Activated naive CD4-positive, alpha-beta T cell treated with anti-CD3 and anti-CD28 coated beads, Interleukin-2, amount 50 U/mL, for 16 hours (primary cell): ENCODE measurements at regions not wholly inside any gene's neighbourhood (a gene's known extent, or its start where the extent isn't known, plus 50 kb on each side); places are given as distances from the start of the nearest gene placed in this dataset.
"Not testable (repeated sequence)": the region's sequence is repeated elsewhere in the genome, so short reads cannot be mapped to it uniquely, and the experiment has no call there.

Experiments
- DNase-seq: peaks from one replicate; pipeline ENCODE4 v3.0.0-alpha.2; 2020

DNA sequence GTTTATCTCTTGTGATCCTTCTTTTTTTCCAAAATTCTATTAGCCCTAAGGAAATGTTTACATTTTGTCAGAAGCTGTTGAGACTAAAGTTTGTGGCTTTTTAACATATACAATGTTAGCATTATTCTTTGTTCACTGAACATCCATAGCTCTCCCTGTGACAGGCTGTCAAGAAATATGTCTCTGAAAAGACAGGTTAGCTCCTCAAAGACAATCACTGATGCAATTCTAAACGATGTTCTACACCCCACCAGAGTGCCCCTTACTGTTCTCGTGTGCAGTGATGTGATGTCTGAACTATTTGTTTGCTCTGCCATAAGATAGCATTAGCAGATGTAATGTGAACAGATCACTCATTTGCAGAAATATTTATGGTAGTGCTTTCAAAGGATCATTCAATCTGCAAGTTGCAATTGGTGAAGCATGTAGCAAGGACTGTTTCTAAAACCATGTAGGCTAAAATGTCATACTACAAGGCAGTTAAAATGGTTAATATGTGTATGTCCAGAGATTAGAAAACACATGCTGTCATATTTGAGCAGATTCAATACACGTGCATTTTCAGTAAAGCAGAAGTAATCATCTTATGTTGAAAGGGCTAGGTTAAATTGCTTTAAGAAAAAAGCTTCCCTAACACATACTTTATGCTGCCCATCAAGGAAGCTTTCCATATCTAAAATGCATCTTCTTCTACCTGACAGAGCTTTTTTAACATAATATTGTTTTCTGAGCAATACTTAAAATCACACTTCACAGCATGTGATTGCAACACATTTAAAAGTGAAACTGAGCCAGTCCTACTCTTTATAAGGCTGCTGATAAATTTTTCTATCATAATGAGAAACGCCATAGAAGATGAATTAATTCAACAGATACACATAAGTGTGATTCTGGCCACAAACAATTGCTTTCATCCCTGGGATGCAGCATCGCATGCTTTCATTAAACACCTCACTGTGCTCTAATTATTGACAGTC lies 285.7 kb upstream of the UBE2E3 start:
- DNase-seq: no peak

DNA sequence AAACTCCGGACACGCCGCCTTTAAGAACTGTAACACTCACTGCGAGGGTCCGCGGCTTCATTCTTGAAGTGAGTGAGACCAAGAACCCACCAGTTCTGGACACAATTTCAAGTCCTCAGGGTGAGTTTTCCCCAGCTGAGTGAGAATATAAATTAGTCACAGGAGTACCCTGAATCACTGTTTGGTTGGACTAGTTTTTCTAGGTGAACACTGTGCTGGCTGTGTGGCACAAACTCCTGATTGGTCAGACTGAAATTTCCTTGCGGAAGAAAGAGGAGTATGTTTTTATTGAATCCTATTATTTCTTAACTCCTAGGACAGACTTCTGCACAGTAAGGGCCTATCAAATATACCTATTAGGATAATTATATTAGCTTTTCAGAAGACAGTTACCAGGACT lies 288.1 kb upstream of the UBE2E3 start:
- DNase-seq: no peak

DNA sequence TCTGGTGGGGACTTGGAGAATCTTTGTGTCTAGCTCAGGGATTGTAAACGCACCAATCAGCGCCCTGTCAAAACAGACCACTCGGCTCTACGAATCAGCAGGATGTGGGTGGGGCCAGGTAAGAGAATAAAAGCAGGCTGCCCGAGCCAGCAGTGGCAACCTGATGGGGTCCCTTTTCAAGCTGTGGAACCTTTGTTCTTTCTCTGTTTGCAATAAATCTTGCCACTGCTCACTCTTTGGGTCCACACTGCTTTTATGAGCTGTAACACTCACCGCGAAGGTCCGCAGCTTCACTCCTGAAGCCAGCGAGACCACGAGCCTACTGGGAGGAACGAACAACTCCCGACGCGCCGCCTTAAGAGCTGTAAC lies 288.6 kb upstream of the UBE2E3 start:
- DNase-seq: not testable (repeated sequence)

DNA sequence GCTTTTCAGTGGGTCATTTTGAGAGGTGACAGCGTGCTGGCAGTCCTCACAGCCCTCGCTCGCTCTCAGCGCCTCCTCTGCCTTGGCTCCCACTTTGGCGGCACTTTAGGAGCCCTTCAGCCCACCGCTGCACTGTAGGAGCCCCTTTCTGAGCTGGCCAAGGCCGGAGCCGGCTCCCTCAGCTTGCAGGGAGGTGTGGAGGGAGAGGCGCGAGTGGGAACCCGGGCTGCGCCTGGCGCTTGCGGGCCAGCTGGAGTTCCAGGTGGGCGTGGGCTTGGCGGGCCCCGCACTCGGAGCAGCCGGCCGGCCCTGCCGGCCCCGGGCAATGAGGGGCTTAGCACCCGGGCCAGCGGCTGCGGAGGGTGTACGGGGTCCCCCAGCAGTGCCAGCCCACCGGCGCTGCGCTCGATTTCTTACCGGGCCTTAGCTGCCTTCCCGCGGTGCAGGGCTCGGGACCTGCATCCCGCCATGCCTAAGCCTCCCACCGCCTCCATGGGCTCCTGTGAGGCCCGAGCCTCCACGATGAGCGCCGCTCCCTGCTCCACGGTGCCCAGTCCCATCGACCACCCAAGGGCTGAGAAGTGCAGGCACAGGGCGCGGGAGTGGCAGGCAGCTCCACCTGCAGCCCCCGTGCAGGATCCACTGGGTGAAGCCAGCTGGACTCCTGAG lies 289.1 kb upstream of the UBE2E3 start:
- not testable (repeated sequence) for DNase-seq

DNA sequence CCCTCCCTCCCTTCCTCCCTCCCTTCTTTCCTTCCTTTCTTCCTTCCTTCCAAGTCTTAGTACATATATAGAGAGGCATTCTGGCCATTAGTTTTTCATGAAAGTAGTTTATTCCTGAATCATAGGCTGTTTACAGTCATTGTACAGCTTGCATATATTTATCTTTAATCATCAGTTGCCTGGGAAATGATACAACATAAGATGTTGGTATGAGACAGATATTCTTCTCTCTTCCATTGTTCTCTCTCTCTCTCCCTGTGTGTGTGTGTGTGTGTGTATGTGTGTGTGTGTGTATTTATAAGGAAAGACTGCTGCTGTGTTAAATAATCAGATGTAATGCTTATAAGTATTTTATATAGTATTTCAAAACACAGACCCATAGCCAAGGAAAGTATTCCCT lies 289.8 kb upstream of the UBE2E3 start:
- no peak for DNase-seq

DNA sequence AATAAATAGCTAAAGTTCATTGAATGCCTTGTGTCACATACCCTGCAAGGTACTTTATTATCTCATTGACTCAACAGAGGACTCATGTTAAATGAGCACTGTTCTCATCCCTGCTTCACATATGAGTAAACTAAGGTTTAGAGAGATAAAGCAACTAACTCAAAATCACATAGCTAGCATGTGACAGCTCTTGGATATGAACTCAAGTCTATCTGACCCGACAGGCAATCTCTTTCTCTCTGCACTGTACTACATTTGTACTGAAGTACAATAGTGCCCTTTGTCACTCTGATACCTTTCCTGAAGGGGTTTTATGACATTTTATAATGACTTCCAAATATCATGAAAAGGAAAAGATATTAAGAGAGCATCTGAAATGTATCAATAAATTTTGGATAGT lies 297.5 kb upstream of the UBE2E3 start:
- DNase-seq: no peak

DNA sequence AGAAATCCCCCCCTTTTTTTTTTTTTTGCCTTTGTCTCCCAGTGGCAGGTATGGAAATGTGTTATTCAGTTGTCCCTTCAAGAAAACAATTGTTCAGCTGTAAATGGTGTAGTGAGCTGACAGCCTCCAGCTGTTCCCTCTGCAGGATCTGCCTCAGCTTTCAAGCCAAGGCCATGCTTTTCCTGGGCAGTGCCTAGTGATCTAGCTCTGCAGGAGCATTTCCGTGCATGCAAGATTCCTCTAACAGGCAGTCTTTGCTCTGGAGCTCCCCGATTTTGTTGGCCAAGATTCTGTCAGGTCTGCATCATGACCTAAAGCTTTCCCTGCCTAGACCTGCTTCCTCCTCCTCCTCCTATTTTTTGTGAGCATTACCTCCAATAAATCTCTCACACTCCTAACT lies 300.7 kb upstream of the UBE2E3 start:
- DNase-seq: no peak

DNA sequence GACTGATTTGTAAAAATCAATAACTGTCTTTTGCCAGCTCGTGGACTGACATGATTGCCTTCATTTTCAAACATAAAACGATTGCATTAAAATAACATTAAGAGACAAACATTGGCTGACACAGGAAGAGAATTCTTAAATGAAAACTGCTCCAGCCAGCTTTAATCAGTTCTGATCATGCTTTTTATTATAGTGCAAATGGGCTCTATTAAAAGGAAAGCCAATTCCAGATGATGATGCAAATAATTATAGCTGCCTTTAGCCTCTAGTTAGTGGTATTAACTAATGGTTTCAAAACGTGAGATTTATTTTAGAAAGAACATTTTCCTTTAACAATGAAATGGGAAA lies 301.8 kb upstream of the UBE2E3 start:
- no peak for DNase-seq

DNA sequence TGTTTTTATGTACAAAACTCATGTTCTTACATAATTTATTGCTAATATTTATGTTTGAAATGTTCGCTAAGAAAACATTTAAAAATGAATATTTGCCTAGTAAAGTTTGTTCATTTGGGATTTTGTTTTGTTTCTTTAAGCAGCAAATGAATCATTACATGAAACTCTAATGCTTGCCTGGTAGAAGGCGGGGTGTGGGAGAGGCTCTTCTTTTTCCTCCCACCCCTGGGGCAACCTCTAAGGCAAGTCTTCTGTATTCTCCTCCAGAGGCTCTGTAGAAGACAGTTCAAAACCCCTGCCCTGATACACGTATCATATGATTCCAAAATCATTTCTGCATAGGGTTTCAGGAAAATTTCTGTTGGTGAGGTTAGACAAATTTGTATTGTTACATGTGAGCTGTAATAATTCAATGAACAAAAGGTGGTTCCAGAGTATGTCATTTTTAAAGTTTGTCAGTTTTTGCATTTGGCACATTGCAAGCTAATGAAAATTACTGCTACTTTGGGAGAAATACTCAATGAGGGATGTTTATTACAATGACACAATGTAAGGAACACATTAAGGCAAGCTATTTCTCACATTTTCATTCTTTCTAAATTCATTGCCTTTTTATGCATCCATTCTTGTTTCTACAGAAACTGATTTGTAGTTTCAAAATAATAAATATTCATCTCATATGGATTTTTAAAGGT lies 302.3 kb upstream of the UBE2E3 start:
- DNase-seq: no peak

DNA sequence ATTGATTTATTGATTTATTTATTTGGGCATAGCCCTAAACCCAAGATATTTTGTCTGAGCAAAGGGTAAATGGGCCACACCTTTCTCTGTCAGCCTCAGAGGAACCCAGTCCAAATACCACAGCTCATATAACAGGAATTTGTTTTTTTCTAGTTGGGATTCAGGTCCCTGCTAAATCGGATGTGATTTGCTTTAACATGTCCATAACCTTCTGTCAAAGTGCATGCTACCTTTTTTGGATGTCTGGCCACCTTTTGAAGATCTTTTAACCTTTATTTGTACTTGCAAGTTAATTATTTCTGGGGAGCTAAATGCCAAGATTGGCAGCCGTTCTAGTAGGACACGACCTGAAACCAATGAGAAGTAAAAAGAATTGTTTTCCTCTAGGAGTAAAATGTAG lies 303.2 kb upstream of the UBE2E3 start:
- DNase-seq: no peak

DNA sequence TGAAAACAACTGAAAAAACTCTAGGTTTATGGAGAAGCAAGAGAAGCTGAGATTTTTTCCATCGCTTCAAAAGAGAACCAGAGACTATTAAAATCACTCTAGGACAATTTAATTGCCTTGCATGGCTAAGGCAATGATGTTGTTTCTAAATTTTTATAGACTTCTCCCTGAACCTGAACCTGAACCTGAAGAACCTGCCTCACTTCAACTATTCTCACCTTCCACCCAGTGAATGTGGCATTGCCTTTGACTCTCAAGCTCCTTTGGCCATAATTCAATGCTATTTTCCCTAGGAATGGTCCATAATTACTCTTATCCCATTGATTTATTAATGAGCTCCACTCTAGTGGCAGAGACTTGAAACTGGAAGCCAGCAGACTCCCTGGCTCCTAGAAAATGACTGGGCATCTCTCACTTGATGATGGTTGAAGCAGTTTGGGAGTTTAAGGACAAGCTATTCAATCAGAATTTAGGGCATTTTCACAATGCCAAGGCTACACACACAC lies 303.8 kb upstream of the UBE2E3 start:
- DNase-seq: no peak

DNA sequence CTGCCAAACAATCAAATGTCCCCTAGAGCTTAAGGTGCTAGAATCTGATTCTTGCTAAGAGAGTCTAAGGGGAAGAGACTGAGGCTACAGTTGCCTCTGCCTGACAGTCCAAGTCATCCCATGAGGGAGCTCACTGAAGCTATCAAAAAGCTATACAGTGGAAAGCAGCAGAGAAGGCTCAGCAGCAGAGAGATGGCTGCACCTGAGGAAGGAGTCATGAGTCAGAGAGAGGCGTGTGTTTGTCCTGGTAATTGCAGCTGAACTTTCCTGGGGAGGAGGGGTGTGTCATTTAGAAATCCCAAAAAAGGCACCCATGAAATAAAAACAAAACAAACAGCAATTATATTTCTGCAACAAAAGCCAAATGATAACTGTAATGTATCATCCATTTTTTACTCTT lies 305.2 kb upstream of the UBE2E3 start:
- DNase-seq: no peak

DNA sequence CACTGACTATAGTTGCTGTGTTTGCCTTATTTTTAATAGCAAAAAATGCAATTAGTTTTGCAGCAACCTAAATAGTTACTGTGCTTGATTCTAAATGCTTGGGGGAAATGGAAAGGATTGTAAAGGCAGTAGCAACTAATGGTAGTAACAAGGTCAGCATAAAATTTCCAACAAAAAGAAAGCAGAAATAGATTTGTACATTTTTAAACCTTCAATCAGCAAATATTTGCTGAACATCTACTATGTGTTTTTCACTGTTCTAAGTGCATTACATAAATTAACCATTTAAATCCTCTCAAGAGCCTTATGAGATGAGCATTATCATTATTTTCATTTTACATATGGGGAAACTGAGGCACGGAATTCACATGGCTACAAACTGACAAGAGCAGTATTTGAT lies 308.0 kb upstream of the UBE2E3 start:
- no peak for DNase-seq

DNA sequence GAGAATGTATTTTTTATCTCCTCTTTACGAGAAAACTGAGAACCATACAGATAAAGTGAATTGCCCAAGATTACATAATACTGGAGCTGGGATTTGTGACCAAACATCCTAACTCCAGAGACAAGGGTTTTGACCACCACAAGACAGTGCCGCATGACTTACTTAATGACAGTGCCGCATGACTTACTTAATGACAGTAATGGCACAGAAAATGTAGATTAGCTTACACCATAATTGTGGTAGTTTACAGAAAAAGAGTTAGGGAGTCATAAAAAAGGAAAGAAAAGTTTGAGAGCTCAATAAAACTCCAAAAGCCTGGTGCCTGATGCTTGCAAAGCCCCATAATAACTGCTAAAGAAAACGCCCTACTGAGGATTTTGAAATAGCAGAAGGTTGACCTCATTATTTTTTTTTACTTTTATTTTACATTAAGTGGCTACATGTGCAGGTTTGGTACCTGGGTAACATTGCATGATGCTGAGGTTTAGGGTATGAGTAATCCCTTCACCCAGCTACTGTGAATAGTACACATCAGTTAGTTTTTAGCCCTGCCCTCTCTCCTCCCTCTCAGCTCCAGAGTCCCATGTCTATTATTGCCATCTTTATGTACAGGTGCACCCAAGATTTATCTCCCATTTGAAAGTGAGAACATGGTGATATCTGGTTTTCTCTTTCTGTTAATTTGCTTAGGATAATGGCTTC lies 310.0 kb upstream of the UBE2E3 start:
- DNase-seq: no peak

DNA sequence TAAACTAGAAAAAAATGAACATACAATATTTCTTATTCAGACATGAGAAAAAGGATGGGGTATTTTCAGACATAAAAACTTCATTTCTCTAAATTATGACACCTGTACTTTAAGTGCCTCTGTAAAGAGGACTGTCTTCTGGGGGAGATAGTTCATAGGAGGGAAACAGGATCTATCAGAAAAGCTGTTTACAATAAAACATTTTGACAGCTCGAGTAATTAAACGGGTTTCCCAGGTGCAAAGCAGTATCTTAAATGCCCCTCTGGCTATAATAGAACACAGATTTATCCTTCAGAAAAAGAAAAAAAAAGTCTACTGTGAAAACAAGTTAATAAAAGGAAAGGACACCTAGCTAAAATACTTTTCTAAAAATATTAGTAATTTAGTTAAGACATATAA lies 311.4 kb upstream of the UBE2E3 start:
- no peak for DNase-seq

DNA sequence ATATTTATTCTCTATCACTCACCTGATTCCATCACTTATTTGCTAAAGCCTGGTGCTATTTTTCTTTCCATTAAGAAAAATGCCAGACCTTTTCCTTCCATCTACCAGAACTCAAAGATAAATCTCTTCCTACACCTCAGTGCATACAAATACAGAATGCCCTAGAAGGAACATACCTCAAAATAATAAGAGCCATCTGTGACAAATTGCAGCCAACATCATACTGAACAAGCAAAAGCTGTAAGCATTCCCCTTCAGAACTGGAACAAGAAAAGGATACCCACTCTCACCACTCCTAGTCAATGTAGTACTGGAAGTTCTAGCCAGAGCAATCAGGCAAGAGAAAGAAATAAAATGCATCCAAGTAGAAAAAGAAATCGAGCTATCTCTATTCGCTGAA lies 315.9 kb upstream of the UBE2E3 start:
- no peak for DNase-seq

DNA sequence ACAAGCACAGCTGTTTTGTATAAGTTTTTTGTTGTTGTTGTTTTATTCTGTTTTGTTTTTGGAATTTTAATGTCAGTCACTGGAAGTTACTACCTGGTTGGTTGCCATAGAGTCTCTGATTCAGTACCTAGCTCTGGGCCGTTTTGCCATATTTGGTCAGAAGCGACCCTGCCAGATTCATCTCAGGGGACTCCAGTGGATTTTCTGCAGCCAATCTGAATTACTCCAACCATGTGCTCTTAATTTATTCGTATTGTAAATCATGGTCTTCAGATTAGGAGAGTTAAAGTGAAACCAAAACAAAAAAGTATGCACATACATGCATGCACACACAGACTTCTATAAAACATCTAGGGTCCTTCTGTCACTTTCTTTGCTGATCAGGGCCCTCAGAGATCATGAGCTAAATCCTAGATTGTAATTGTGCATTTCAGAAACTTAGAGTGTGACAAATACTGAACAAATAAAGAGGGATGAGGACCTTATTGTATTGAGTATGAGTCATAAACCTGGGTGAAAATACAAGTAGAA lies 317.4 kb upstream of the UBE2E3 start:
- no peak for DNase-seq

DNA sequence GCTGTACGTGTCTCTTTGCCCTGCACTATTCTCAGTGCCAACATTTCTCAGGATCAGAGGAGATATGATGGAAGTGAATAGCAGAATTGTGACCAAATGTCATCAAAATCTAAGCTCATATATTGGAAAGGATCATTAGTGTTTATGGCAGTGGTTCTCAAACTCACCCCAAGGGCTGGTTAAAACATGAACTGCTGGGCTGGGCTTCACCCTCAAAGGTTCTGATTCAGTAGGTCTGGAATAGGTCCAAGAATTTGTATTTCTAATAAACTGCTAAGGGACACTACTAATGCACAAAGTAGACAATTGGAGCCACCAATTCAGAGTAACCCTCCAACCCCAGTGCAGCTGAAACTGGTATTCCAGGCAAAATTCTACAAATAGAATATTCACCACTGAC lies 317.9 kb upstream of the UBE2E3 start:
- DNase-seq: no peak

DNA sequence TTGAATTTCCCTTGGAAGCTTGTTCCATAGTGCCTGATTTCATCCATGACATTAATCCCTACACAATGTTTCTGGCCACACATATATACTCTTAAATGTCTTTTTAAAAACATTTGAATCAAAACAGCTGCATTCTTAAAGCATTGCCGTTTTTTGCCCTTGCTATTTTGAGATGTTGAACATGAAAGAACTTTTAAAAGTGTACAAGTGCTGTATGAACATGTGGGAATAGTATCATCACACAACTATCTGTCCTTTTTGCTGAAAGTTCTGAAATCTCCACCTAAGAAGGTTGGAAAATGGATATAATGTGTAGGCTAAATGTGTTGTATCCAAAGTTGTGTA lies 318.7 kb upstream of the UBE2E3 start:
- DNase-seq: no peak

DNA sequence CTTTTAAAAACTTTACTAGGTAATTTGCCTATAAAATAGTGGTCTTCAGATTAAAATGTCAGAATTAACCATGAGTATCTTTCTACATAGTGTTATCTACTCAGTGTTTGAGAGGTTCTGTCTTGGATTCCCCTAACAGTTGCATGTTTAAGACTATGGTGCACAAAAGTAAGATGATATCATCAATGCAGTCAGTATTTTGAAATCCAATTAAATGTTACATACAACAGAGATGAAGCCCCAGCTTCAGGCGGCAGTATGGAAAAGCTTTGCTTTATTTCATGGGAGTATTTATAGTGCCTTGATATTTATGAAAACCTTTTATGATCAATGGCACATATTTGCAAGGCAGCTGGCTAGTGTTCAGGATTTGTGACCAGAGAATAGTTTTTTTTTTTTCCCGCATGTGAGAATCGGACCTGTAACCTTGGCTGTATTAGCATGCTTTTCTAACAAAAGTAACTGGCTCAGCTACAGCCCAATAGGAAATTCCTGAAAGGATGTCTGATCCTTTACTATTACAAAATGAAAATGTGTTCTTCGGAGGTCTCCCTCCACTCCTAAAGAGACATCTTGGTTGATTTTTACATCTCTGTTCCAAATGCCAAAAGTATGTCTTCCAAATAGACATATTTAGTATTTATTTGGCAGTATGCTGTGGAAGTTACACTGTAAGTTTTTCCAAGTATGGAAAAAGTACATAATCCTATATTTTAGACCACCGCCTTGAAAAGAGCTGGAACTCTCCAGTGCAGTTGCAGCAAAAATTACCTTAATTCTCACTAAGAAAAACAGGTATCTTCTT lies 319.3 kb upstream of the UBE2E3 start:
- DNase-seq: no peak

DNA sequence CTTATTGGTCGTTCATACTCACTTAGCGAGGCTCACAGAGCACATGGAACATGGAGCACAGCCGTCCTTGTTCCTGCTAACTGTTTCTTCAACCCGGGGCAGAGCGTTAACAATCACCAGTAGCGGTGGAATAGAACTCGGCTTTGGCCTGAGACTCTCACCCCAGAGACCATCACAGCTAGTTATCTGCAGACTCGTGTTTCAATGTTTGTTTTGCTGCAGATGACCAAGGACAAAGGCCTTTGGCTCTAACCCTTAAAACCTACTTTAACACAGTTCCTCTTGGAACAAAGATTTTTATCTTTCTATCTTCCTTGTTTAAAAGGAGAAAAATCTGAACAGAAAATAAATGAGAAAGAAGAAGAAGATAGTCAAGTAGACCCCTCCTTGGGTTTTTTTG lies 320.2 kb upstream of the UBE2E3 start:
- DNase-seq: no peak

DNA sequence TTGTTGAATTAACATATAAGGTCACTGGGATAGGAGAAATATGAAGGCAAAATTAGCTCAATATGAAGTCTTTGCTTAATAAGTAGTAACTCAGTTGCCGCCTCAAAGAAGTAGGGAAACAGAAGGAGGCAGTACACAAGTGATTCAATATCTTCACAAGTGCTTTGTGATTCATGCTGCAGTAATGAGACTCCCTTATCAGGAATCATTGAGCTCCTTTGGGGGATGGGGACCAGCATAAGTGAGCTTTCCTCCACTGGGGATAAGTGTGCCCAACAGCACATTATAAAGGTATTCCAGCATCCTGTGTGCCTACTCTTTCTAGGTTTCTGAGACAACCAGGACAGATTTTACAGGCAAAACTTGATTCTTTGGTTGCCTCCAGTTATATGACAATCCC lies 323.4 kb upstream of the UBE2E3 start:
- DNase-seq: no peak
